Lung (tissue), 11 donors: ENCODE measurements at regions not wholly inside any gene's neighbourhood (a gene's known extent, or its start where the extent isn't known, plus 50 kb on each side); places are given as distances from the start of the nearest gene placed in this dataset.

Source experiments
- ATAC-seq: fragments of 200-7000 bp; cut with Tn5 transposase; one replicate; pipeline ENCODE4 v1.9.1; 2020; ENCODE audit warnings: moderate number of reproducible peaks; ENCODE audit not compliant: insufficient read depth, low FRiP score
- DNase-seq, 3 donors: peaks; one replicate each; pipeline ENCODE4 v3.0.0-alpha.2; 2013 to 2017
- H3K27ac ChIP-seq, 2 donors: one replicate each; pipeline ENCODE4 v1.5.1; 2013; ENCODE audit warnings: mild to moderate bottlenecking in 2 of 2, moderate library complexity in 2 of 2, control low read depth in 1 of 2, inconsistent platforms in 1 of 2, low read depth in 1 of 2, low read length in 1 of 2
- H3K27me3 ChIP-seq, 3 donors: one replicate each; pipeline ENCODE4 v1.5.1; 2013; ENCODE audit warnings: low read length in 2 of 3; ENCODE audit not compliant: control insufficient read depth in 3 of 3, insufficient read depth in 3 of 3
- H3K36me3 ChIP-seq, 4 donors: one replicate each; pipeline ENCODE4 v1.5.1; 2013; ENCODE audit warnings: low read length in 4 of 4, mild to moderate bottlenecking in 1 of 4, moderate library complexity in 1 of 4; ENCODE audit not compliant: control insufficient read depth in 4 of 4, insufficient read depth in 4 of 4
- H3K4me1 ChIP-seq, 5 donors: one replicate each; pipeline ENCODE4 v1.5.1; 2013; ENCODE audit warnings: low read length in 5 of 5, mild to moderate bottlenecking in 2 of 5, moderate library complexity in 1 of 5; ENCODE audit not compliant: control insufficient read depth in 5 of 5, insufficient read depth in 5 of 5
- H3K4me3 ChIP-seq: one replicate; pipeline ENCODE4 v1.5.1; 2013; ENCODE audit warnings: mild to moderate bottlenecking, control low read depth, moderate library complexity
- H3K9ac ChIP-seq, 2 donors: one replicate each; pipeline ENCODE4 v1.5.1; 2013; ENCODE audit warnings: low read length in 2 of 2, control low read depth in 1 of 2; ENCODE audit not compliant: insufficient read depth in 1 of 2
- H3K9me3 ChIP-seq, 4 donors: one replicate each; pipeline ENCODE4 v1.5.1; 2013; ENCODE audit warnings: low read length in 3 of 4, mild to moderate bottlenecking in 1 of 4, moderate library complexity in 1 of 4; ENCODE audit not compliant: control insufficient read depth in 4 of 4, insufficient read depth in 3 of 4
- WGBS, 2 donors: extraction: QIAGEN DNeasy Blood & Tissue Kit; methylation state at CpG; one replicate each; pipeline ENCODE4 v1.1.7; 2013; 5-methylcytosine and 5-hydroxymethylcytosine counted together
- TF ChIP-seq, protein P1 (sequence below): IDR thresholded peaks from 2 replicates; pipeline ENCODE4 v1.5.1; 2012; ENCODE audit warnings: mild to moderate bottlenecking; ENCODE audit errors: control extremely low read depth, extremely low read depth
- donor health status: control.
- donor health status: control.
- donor health status: Bipolar disorder and iron deficiency.
- donor health status: healthy.
- donor health status: DM: yes; HTN: yes; CAD: no.

DNA sequence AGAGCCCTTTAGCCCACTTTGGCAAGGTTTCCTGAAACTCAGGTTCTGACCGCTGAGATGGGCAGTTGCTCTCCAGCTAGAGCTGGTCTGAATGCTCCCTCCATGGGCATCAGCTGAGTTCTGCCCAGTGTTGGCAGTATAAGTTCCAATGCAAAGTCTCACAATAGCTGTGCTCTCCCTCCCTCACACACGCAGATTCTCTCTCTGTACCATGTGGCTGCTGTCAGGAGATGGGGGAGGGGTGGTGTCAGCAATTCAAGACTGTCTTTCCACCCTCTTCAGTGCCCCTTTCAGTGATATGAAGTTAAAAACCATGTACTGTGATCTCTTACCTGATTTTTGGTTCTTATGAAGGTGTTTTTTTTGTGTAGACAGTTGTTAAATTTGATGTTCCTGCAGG lies 164.3 kb upstream of the PLEKHA5 start:
- 75 to 76% methylated on average over 2 of the region's 2 CpGs for WGBS, 2 donors
- no peak for ATAC-seq
- Histone ChIP-seq H3K9me3 (peaks cover 0 to 3% (median 1%) of the 10 kb centered on the region in 4 donors), H3K27ac (no peak overlapping the region), H3K4me1 (peaks cover 0 to 12% (median 0%) of the 10 kb centered on the region in 5 donors), H3K36me3 (no peaks in the 10 kb centered on the region), H3K4me3 (no peak overlapping the region), H3K9ac (no peak overlapping the region), H3K27me3 (no peaks in the 10 kb centered on the region)
- DNase-seq = peak in 1 of 3 donors; percentile 23
- TF ChIP-seq, protein P1, sequence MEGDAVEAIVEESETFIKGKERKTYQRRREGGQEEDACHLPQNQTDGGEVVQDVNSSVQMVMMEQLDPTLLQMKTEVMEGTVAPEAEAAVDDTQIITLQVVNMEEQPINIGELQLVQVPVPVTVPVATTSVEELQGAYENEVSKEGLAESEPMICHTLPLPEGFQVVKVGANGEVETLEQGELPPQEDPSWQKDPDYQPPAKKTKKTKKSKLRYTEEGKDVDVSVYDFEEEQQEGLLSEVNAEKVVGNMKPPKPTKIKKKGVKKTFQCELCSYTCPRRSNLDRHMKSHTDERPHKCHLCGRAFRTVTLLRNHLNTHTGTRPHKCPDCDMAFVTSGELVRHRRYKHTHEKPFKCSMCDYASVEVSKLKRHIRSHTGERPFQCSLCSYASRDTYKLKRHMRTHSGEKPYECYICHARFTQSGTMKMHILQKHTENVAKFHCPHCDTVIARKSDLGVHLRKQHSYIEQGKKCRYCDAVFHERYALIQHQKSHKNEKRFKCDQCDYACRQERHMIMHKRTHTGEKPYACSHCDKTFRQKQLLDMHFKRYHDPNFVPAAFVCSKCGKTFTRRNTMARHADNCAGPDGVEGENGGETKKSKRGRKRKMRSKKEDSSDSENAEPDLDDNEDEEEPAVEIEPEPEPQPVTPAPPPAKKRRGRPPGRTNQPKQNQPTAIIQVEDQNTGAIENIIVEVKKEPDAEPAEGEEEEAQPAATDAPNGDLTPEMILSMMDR = no peak

DNA sequence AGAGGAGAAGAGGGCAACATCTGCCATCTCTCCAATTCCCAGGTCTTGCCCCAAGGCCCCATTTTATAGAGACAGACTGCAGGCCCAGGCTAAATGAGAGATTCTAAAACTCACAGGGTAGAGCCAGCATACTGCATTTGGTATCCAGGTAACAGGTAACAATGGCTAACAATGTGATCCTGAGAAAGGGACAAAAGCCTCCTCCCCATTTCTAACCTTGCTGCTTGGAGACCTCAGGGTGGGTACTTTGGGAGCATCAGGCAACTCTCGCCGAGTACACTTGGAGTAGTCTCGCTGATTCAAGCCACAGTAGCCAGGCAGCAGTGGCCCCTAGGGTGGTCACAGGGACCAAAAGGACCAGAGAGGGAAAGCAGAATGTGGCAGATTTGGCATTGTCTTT lies 162.6 kb upstream of the PLEKHA5 start:
- ATAC-seq = no peak
- Histone ChIP-seq H3K27ac (no peak overlapping the region), H3K9me3 (peaks cover 0 to 3% (median 1%) of the 10 kb centered on the region in 4 donors), H3K4me1 (peaks cover 0 to 12% (median 0%) of the 10 kb centered on the region in 5 donors), H3K27me3 (no peaks in the 10 kb centered on the region), H3K4me3 (no peak overlapping the region), H3K9ac (no peak overlapping the region), H3K36me3 (no peaks in the 10 kb centered on the region)
- 92 to 94% methylated on average over 3 of the region's 3 CpGs for WGBS, 2 donors
- TF ChIP-seq, protein P1 = no peak
- DNase-seq = no peak

DNA sequence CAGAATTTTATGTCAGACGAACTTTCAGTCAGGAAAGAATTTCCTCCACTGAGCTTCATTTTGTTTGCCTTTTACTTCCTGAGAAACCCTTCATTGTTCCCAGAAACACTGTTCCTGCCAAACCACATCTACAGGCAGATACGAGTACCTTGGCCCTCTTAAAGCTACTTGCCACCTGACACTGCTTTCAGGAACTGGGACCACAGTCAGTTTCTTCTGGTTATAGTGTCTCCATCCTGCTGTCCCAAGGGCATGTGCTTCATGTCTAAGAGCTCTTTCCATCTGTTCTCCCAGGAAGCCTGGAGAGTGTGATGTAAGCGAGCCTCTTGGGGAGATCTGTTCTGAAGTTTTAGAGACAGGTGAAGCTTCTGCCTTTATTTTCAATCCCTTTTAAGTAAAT lies 161.7 kb upstream of the PLEKHA5 start:
- peak; percentile 80 for ATAC-seq

More for the DNA sequence above, 161.7 kb upstream of the PLEKHA5 start:
- DNase-seq = peak; percentile 17 to 55 (median 26)
- Histone ChIP-seq H3K4me1 (peaks cover 0 to 12% (median 0%) of the 10 kb centered on the region in 5 donors), H3K27ac (no peak overlapping the region), H3K27me3 (no peaks in the 10 kb centered on the region), H3K4me3 (no peak overlapping the region), H3K36me3 (no peaks in the 10 kb centered on the region), H3K9me3 (peaks cover 0 to 3% (median 1%) of the 10 kb centered on the region in 4 donors), H3K9ac (no peak overlapping the region)
- WGBS, 2 donors = 43 to 62% methylated on average over 3 of the region's 3 CpGs
- TF ChIP-seq, protein P1 = no peak
